Occipital lobe (tissue), 1 donor: ENCODE measurements at regions not wholly inside any gene's neighbourhood (a gene's known extent, or its start where the extent isn't known, plus 50 kb on each side); places are given as distances from the start of the nearest gene placed in this dataset.
A peak's percentile ranks its signal among the peaks of the same experiment; 100 is the strongest.
"Not testable (repeated sequence)": the region's sequence is repeated elsewhere in the genome, so short reads cannot be mapped to it uniquely, and the experiment has no call there.

Experiments
- DNase-seq: peaks from one replicate; lab custom pipeline; 2025; lab: John Stamatoyannopoulos, UW

- no peak for DNase-seq
Measured at GRCh38 chr3:73228000-73228399, 166.5 kb downstream of the EBLN2 start.

DNA sequence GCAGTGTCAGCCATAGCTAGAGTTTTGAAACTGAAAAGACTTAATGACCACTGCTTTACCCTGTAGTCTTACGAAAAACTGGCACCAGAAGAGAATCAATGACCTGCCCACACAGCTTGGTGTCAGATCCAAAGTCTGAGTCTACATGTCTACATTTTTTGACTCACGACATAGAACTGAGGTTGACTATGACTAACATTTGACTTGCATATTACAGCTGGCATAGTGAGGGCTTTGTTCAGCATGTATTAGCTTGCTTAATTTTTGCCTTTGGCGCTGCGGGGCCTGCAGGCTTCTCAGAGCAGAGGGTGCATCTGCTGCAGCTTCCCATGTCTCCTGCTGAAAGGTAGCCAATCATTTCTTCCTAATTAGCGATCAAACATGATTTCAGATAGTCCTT lies 167.0 kb downstream of the EBLN2 start:
- DNase-seq: no peak

DNA sequence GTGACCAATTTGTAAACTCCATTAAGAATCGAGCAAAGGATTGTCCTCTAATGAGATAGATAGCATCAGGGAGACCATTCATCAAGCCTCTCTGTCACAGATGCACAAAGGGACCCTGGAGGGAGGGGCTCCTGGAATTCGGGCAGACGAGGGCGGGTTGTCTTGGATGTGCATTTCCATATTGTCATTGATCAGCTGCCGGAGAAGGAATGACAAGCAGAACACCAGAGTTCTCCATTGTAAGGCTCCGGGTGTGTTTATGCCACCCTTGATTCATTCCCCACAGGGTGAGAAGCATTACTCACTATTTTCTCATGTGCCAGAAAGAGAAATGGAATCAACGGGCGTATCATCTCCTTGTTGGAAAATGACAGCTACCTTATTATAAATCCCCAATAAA lies 167.5 kb downstream of the EBLN2 start:
- no peak for DNase-seq

- no peak for DNase-seq
Measured at GRCh38 chr3:73234354-73235014, 173.0 kb downstream of the EBLN2 start.

DNA sequence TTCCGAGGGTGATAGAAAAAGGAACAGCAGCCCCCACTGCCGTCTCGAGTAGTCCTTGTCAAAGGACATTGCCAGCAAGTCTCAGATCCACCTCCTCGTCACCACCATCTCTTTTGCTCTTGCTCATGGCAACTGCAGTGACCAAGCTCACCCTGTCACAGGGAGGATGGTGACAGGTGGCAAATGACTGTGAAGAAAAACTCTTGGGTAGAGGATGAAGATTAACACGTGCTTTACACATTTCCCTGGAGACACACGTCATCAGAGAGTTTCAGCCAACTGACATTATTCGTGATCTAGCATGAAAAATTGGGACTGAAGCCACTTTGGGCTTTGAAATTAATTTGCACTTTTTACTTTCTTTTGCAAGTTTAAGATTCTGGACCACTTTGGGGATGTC lies 174.3 kb downstream of the EBLN2 start:
- no peak for DNase-seq

DNA sequence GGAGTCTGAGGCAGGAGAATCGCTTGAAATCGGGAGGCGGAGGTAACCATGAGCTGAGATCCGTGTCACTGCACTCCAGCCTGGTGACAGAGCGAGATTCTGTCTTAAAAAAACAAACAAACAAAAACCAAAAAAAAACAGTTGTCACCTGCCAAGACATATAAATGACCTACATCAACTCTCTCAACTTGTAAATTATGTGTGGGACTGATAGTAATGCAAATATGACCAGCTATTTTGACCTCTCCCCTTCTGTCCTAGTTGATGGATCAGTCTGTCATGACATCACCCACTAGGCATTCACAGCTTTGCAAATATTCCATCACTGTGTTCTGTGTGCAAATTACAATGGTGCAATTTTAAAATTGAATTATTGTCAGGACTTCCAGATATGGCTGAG lies 175.4 kb downstream of the EBLN2 start:
- no peak for DNase-seq

- DNase-seq: no peak
Measured at GRCh38 chr3:73243740-73244139, 182.3 kb downstream of the EBLN2 start.

GRCh38 chr3:73245459-73245858 lies 184.0 kb downstream of the EBLN2 start:
- DNase-seq: no peak

- no peak for DNase-seq
Measured at GRCh38 chr3:73249047-73249446, 187.6 kb downstream of the EBLN2 start.

GRCh38 chr3:73254062-73254461 lies 192.6 kb downstream of the EBLN2 start:
- no peak for DNase-seq

GRCh38 chr3:73255609-73256029 lies 194.2 kb downstream of the EBLN2 start:
- peak; percentile 42 for DNase-seq

DNA sequence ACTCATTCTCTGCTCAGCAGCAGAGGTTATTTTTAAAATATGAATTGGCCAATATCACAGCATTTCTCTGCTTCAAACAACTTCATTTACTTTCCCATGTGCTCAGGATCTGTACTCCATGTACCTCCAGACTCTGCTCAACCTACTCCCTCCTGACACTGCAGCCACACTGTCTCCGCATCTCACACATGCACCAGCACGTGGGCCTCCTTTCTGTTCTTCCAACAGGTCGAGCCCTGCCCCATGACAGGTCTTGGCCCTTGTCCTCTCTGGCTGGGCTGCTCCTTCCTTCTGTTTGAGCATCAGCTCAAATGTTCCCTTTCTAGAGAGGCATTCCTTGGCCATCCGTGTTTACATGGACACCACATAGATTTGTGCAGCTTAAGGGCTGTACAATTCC lies 195.7 kb downstream of the EBLN2 start:
- DNase-seq: no peak

DNA sequence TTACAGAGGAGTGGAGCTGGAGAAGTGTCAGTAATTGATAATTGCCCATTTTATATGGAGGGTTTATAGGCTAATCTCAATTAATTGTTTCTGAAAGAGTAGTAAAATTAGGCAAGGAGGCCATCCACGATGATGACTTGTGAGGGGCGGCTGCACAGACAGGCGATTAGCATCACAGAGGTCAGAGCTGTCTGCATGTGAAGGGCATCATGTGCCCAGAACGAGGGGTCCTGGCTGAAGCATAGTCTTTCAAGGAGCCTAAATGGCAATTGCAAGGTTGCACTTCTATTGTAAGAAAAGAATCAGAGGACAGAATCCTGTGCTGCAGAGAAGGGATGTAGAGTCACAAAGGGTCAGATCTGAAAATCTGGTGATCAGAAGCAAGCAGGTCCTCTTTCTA lies 196.6 kb downstream of the EBLN2 start:
- DNase-seq: no peak

GRCh38 chr3:73259291-73259690 lies 197.8 kb downstream of the EBLN2 start:
- no peak for DNase-seq

DNA sequence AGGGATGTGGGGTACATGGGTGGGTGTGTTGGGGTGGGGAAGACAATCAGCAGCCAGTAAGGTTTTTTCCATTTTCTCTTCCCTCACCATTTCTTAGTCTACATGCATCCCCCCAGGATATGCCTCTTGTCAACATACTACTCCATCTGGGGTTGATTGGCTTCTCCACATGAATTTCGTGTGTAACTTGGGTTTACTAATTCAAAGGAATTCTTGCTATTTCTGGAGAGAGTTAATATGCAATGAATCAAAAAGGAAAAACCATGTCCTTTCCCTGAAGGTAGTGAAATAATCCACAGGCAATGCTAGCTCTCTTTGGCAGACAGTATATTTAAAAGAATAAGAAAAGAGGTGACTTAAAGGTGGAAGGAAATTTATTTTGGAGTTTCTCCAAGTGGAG lies 198.4 kb downstream of the EBLN2 start:
- no peak for DNase-seq

DNA sequence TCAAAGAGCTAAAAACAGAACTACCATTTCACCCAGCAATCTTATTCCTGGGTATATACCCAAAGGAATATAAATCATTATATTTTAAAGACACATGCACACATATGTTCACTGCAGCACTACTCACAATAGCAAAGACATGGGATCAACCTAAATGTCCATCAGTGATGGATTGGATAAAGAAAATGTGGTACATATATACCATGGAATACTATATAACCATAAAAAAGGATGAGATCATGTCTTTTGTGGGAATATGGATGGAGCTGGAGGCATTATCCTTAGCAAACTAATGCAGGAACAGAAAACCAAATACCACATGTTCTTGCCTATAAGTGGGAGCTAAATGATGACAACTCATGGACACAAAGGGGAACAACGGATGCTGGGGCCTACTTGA lies 205.1 kb downstream of the EBLN2 start:
- DNase-seq: not testable (repeated sequence)

DNA sequence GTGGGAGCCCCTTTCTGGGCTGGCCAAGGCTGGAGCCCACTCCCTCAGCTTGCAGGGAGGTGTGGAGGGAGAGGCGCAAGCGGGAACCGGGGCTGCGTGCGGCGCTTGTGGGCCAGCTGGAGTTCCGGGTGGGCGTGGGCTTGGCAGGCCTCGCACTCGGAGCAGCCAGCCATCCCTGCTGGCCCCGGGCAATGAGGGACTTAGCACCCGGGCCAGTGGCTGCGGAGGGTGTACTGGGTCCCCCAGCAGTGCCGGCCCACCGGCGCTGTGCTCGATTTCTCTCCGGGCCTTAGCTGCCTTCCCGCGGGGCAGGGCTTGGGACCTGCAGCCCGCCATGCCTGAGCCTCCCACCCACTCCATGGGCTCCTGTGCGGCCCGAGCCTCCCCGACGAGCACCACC lies 207.7 kb downstream of the EBLN2 start:
- not testable (repeated sequence) for DNase-seq

- no peak for DNase-seq
Measured at GRCh38 chr3:73270839-73271483, 209.5 kb downstream of the EBLN2 start.

GRCh38 chr3:73273341-73273740 lies 211.9 kb downstream of the EBLN2 start:
- no peak for DNase-seq

- DNase-seq: no peak
Measured at GRCh38 chr3:73280746-73281145, 219.3 kb downstream of the EBLN2 start.

GRCh38 chr3:73284472-73284871 lies 223.0 kb downstream of the EBLN2 start:
- DNase-seq: no peak

GRCh38 chr3:73291541-73291940 lies 230.1 kb downstream of the EBLN2 start:
- no peak for DNase-seq

GRCh38 chr3:73292220-73292619 lies 230.8 kb downstream of the EBLN2 start:
- DNase-seq: no peak

DNA sequence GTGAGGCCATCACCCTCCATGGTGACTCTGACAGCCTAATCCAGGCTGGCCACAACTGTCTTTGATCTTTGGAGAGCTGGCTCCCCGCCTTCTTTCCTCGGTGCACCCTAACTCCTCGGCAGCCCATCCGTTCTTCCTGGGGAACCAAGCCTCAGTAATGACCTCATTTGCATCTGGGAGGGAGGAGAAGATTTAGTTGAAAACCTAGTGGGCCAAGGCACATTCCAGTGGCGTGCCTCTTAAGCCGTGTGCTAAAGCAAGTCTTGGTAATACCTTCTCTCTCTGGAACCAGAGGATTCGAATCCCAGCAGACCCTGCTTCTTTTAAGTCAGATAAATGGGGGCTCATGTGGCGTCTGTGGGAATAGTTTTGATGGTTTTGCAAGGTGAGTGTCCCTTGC lies 233.1 kb downstream of the EBLN2 start:
- no peak for DNase-seq
